Parathyroid adenoma (tissue), 2 donors: ENCODE measurements at regions not wholly inside any gene's neighbourhood (a gene's known extent, or its start where the extent isn't known, plus 50 kb on each side); places are given as distances from the start of the nearest gene placed in this dataset.

Experiments
- H2AFZ ChIP-seq: fragments of 300-600 bp; sonication (generic); one replicate; pipeline ENCODE4 v1.7.0; 2017; ENCODE audit warnings: antibody characterized with exemption, mild to moderate bottlenecking
- H3K27ac ChIP-seq: fragments of 300-600 bp; sonication (generic); one replicate; pipeline ENCODE4 v1.7.0; 2017
- H3K27me3 ChIP-seq: fragments of 300-600 bp; sonication (generic); one replicate; pipeline ENCODE4 v1.7.0; 2017; ENCODE audit warnings: low read length; ENCODE audit not compliant: control insufficient read depth, insufficient read depth
- H3K36me3 ChIP-seq: fragments of 300-600 bp; sonication (generic); one replicate; pipeline ENCODE4 v1.7.0; 2017; ENCODE audit warnings: low read length; ENCODE audit not compliant: control insufficient read depth, insufficient read depth
- H3K4me1 ChIP-seq: fragments of 300-600 bp; sonication (generic); one replicate; pipeline ENCODE4 v1.7.0; 2017; ENCODE audit warnings: control low read depth
- H3K4me2 ChIP-seq: fragments of 300-600 bp; sonication (generic); one replicate; pipeline ENCODE4 v1.7.0; 2017; ENCODE audit warnings: low read length
- H3K4me3 ChIP-seq: fragments of 300-600 bp; sonication (generic); one replicate; pipeline ENCODE4 v1.7.0; 2017; ENCODE audit warnings: low read depth, low read length
- H3K79me2 ChIP-seq: fragments of 300-600 bp; sonication (generic); one replicate; pipeline ENCODE4 v1.7.0; 2017; ENCODE audit warnings: control low read depth
- H3K9ac ChIP-seq: fragments of 300-600 bp; sonication (generic); one replicate; pipeline ENCODE4 v1.7.0; 2017; ENCODE audit warnings: mild to moderate bottlenecking
- H3K9me3 ChIP-seq: fragments of 300-600 bp; sonication (generic); one replicate; pipeline ENCODE4 v1.7.0; 2017; ENCODE audit warnings: low read length; ENCODE audit not compliant: control insufficient read depth
- TF ChIP-seq, protein P1 (sequence below): fragments of 300-600 bp; sonication (generic); IDR thresholded peaks from one replicate; pipeline ENCODE4 v1.7.0; 2017; ENCODE audit warnings: antibody characterized with exemption, mild to moderate bottlenecking
- donor health status: primary hyperparathyroidism.

DNA sequence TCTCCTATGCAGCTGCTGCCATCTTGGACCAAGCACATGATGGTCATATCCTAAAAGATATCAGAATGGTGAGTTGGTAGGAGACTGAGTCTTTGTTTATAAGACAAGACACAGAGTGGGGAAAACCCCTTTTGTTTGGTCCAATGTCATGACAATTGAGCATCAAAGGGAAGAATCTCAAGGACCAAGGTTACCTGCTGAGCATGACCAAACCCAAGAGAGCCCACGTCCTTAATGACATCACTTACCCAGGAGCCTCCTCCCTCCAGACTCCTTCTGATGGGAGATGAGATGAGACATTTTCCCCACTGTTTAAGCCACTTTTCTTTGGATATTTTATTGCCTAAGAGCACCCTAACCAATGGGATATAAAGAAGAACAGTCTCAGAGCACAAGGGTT lies 478.1 kb downstream of the NPIPA7 start:
- no peaks in the 10 kb centered on the region for H3K79me2 ChIP-seq
- no peak overlapping the region for H3K27ac ChIP-seq
- H3K9ac ChIP-seq, result no peak overlapping the region

GRCh38 chr16:16857603-16858283 lies 478.8 kb downstream of the NPIPA7 start:
- no peak overlapping the region for H3K27ac ChIP-seq
- H3K36me3 ChIP-seq, result no peaks in the 10 kb centered on the region
- no peaks in the 10 kb centered on the region for H3K9me3 ChIP-seq
- H3K4me3 ChIP-seq, result no peak overlapping the region
- TF ChIP-seq, protein P1, sequence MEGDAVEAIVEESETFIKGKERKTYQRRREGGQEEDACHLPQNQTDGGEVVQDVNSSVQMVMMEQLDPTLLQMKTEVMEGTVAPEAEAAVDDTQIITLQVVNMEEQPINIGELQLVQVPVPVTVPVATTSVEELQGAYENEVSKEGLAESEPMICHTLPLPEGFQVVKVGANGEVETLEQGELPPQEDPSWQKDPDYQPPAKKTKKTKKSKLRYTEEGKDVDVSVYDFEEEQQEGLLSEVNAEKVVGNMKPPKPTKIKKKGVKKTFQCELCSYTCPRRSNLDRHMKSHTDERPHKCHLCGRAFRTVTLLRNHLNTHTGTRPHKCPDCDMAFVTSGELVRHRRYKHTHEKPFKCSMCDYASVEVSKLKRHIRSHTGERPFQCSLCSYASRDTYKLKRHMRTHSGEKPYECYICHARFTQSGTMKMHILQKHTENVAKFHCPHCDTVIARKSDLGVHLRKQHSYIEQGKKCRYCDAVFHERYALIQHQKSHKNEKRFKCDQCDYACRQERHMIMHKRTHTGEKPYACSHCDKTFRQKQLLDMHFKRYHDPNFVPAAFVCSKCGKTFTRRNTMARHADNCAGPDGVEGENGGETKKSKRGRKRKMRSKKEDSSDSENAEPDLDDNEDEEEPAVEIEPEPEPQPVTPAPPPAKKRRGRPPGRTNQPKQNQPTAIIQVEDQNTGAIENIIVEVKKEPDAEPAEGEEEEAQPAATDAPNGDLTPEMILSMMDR, result no peak
- no peak overlapping the region for H3K4me2 ChIP-seq
- no peaks in the 10 kb centered on the region for H3K4me1 ChIP-seq
- H3K9ac ChIP-seq, result no peak overlapping the region
- no peaks in the 10 kb centered on the region for H3K79me2 ChIP-seq
- no peak overlapping the region for H2AFZ ChIP-seq
- H3K27me3 ChIP-seq, result no peaks in the 10 kb centered on the region

More for the DNA sequence above, 478.1 kb downstream of the NPIPA7 start:
- Histone ChIP-seq H3K9me3 (no peaks in the 10 kb centered on the region), H3K4me3 (no peak overlapping the region), H3K4me1 (no peaks in the 10 kb centered on the region), H3K36me3 (no peaks in the 10 kb centered on the region), H2AFZ (no peak overlapping the region), H3K4me2 (no peak overlapping the region), H3K27me3 (no peaks in the 10 kb centered on the region)
- TF ChIP-seq, protein P1, result no peak

DNA sequence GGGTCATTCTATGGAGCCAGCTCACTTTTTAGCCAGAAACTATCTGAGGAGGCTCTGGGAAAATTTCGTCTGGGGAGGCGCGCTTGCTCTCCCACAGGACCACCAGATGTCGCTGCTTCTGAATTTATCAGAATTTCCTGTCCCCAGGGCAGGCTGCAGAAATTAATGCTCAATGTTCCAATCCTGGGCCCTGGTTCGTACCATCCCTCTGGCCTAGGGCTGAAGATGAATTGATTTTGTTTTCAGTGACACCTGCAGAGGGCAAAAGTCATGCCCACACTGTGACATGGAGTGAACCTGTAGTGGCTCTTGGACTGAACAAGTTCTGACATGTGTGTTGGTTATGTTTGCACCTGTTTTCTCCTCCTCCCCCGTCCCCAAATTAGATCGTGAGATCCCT lies 482.6 kb downstream of the NPIPA7 start:
- H3K9me3 ChIP-seq, result no peaks in the 10 kb centered on the region
- no peak overlapping the region for H3K4me3 ChIP-seq
- H3K4me2 ChIP-seq, result no peak overlapping the region
- no peak overlapping the region for H2AFZ ChIP-seq
- no peaks in the 10 kb centered on the region for H3K36me3 ChIP-seq
- H3K27me3 ChIP-seq, result no peaks in the 10 kb centered on the region
- no peaks in the 10 kb centered on the region for H3K79me2 ChIP-seq
- H3K27ac ChIP-seq, result no peak overlapping the region
- no peaks in the 10 kb centered on the region for H3K4me1 ChIP-seq
- no peak overlapping the region for H3K9ac ChIP-seq
- TF ChIP-seq, protein P1, result peak; percentile 66

- H3K4me1 ChIP-seq, result no peaks in the 10 kb centered on the region
- no peak overlapping the region for H2AFZ ChIP-seq
- no peak overlapping the region for H3K27ac ChIP-seq
- TF ChIP-seq, protein P1, result no peak
- no peak overlapping the region for H3K4me2 ChIP-seq
- H3K9me3 ChIP-seq, result no peaks in the 10 kb centered on the region
- no peaks in the 10 kb centered on the region for H3K79me2 ChIP-seq
- H3K4me3 ChIP-seq, result no peak overlapping the region
- H3K9ac ChIP-seq, result no peak overlapping the region
- no peaks in the 10 kb centered on the region for H3K36me3 ChIP-seq
- no peaks in the 10 kb centered on the region for H3K27me3 ChIP-seq
Observed at GRCh38 chr16:16863672-16864071, 484.7 kb downstream of the NPIPA7 start.

DNA sequence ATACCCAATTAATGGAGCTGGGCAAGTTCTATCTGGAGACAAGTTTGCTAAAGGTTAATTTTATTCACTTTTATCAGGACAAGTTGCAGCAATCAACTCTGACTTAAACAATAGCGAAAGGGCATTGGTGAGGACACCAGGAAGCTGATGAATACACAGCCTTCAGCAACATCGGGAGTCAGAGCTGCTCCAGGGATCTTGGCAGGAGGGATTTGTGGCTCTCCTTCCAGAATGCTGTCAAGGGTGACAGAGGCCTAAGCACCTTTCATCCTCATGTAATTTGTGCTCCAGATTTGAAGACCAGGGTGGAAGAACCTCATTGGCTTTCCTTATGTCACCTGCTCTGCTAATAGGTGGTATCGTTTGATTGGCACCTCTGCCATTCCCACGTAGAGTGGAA lies 485.6 kb downstream of the NPIPA7 start:
- Histone ChIP-seq H3K79me2 (no peaks in the 10 kb centered on the region), H3K4me1 (no peaks in the 10 kb centered on the region), H2AFZ (no peak overlapping the region), H3K27ac (no peak overlapping the region), H3K27me3 (no peaks in the 10 kb centered on the region), H3K9me3 (no peaks in the 10 kb centered on the region), H3K36me3 (no peaks in the 10 kb centered on the region), H3K4me3 (no peak overlapping the region), H3K4me2 (no peak overlapping the region), H3K9ac (no peak overlapping the region)
- TF ChIP-seq, protein P1, result no peak
